Activated T-cell treated with anti-CD3 and anti-CD28 coated beads, Interleukin-2, amount 50 U/mL, for 48 hours (primary cell): ENCODE measurements at regions not wholly inside any gene's neighbourhood (a gene's known extent, or its start where the extent isn't known, plus 50 kb on each side); places are given as distances from the start of the nearest gene placed in this dataset.
"Not testable (repeated sequence)": the region's sequence is repeated elsewhere in the genome, so short reads cannot be mapped to it uniquely, and the experiment has no call there.

Source experiments
- DNase-seq, 2 experiments: peaks; one replicate each; pipeline ENCODE4 v3.0.0-alpha.2; 2020

- no peak for DNase-seq
These were observed 227.0 kb upstream of the RASGEF1B start for GRCh38 chr4:81698538-81699296.

- DNase-seq, result no peak
These were observed 222.6 kb upstream of the RASGEF1B start for GRCh38 chr4:81694176-81694913.

DNA sequence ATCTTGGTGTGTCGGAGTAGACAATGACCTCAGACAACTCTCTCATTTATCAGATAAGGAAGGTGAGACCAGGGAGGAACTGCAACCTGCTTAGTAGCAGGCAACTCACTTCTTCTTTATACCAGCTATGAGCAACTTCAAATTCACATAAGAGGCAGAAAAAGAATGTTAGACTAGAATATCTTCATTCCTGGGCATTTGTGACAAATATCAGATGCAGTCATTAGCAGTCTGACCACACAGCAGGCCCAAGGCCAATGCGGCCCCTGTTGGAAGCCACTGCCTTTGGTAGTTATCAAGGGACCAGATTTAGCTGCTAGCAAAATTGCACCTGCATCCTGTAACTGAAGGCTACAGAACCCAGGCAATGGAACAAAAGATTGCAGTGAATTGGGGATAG is 219.2 kb upstream of the RASGEF1B start:
- DNase-seq, result no peak

DNA sequence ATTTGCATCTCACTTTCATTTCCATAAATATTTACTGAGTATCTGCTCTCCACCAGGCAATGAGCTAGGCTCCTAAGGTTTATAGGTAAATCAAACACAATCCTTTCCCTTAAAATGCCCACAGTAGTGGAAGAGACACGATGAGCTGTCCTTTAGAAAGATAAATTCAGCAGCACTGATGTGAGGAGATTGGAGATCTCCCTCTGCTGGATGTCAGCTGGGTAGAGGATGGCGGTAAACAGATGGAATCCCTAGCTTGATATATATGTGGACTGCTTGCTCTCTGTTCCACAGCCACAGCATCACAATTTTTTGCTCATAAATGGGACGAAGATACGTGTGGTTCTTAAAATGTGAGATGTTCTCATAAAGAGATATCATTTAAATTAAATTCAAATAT is 216.4 kb upstream of the RASGEF1B start:
- no peak for DNase-seq

DNA sequence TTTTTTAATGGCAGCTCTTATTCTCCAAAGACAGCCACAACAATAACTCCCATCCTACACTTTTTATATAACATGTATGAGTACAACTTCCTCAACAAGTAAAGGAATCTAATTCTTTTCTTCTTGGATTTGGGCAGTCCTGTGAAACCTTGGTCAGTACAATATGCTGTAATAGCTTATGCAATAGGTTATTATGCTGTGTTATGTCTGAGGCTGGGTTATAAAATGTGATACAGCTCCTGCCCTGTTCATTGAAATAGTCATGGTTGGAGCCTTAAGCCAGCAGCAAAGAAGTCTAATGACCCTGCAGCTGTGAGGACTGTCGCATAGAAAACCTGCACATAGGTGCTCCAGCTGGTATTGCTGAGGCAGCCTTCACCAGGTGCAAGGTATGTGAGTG is 215.8 kb upstream of the RASGEF1B start:
- DNase-seq, result no peak

GRCh38 chr4:81685104-81685503 is 213.4 kb upstream of the RASGEF1B start:
- no peak for DNase-seq

DNA sequence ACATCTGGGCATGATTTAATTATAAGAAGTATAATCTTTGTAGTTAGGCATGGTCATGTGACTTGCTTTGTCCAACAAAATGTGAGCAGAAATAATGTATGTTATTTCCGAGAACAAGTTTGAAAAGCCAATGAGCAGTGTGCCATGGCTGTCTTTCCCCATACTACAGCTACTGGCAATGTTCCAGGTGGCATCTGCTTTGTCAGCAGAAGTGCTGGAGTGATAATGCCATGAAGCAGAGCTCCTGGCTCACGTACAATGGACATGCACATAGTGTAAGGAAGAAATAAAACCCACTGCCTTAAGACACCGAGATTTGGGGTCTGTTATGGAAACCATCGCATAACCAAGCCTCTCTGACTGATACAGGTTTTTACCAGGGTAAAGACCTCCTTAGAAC is 212.6 kb upstream of the RASGEF1B start:
- no peak for DNase-seq

DNA sequence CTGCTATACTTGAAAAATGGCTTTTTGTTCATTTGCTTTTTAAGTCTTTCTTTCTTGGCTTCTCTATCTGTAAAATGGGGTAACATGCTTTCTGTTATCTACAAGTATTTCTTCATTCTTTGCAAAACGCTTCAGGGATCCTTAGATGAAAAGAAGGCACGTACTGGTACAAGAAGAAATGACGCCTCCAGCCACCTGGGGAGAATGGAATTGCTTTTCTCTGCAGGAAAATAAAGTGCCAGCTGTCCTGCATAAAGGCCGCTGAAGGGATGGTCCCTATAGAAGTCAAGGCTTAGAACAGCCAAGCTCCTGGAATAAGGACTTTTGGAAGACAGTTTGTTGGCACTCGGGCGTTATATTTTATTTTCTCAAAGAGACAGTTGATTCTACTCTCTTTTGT is 210.8 kb upstream of the RASGEF1B start:
- no peak for DNase-seq

- DNase-seq, result no peak
These were observed 207.6 kb upstream of the RASGEF1B start for GRCh38 chr4:81679315-81679714.

DNA sequence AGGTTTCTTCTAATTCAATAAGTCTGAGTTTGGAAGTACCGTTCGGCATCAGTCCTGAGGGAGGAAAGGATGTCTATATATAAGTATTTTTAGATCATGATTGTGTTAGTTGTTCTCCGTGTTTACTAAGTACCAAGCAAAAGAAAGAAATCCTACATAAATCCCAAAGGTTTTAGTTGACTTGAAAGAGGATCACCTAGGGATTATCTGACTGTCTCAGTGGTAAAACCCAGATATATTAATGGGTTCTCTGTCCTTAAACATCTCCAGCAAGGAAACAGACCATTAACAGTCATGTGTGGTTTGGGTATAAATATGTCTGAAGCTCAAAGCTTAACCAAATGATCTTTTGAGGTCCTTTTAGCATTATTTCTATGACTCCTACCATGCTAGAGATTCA is 207.1 kb upstream of the RASGEF1B start:
- DNase-seq, result no peak

DNA sequence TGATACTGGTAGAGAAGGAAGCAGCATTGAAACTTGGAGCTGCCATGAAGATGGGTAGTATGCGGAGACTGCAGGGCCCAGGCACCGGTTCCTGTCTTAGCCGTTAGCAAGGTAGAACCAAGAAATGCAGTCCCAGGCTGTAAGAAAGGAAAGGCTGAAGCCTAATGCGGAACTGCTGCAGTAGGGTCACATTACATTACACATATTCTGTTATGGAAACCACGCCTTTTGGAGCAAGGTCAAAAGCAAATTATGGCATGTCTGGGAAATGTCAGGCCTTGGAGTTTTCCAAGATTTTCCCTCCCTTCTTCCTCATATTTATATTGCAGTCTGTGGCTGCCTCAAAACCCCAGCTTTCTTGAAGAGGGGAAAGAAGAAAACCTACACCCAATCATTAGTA is 204.8 kb upstream of the RASGEF1B start:
- no peak for DNase-seq

GRCh38 chr4:81675791-81676393 is 204.2 kb upstream of the RASGEF1B start:
- no peak for DNase-seq

GRCh38 chr4:81673961-81674360 is 202.3 kb upstream of the RASGEF1B start:
- DNase-seq, result no peak

DNA sequence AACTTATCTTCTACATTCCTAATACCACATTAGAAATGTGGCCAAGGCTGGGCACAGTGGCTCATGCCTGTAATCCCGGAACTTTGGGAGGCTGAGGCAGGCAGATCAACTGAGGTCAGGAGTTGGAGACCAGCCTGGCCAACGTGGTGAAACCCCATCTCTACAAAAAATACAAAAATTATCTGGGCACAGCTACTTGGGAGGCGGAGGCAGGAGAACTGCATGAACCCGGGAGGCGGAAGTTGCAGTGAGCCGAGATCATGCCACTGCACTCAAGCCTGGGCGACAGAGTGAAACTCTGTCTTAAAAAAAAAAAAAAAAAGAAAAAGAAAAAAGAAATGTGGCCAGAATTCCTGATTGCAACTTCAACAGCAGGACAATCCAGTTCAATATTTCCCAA is 196.6 kb upstream of the RASGEF1B start:
- not testable (repeated sequence) for DNase-seq

DNA sequence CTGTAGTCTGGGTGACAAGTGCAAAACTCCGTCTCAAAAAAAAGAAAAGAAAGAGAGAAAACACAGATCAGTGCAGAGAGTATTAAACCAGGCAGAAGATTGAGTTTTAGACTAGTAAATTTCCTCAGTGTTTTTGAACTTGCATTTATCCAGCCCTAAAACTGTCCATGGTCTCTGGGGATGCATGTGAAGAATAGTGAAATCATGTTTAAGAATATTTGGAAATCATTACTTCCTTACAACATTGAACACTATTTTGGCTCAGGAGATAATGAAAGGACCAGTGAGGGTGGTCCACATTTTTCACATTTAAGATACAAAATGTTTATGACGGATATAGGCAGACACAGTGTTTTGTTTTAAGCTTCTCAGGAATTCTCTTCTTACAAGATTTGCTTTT is 195.8 kb upstream of the RASGEF1B start:
- no peak for DNase-seq

DNA sequence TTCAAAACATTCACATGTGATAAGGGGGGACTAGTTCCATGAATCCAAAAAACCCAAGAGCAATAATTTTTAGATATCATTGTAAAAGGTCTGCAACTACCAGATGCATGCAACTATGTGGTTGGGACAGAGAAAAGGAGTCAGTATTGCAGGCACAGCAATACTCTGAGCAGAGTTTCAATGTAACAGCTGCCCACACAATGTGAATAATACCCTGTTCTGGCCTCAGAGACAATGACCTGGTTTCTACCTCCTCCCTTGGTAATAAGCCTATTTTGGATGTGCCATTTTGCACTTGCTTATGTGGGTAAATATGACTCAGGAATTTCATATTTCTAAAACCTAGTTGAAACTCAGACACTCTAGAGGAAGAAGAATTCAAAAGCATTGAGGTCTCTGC is 194.8 kb upstream of the RASGEF1B start:
- no peak for DNase-seq

GRCh38 chr4:81665649-81666048 is 193.9 kb upstream of the RASGEF1B start:
- no peak for DNase-seq

DNA sequence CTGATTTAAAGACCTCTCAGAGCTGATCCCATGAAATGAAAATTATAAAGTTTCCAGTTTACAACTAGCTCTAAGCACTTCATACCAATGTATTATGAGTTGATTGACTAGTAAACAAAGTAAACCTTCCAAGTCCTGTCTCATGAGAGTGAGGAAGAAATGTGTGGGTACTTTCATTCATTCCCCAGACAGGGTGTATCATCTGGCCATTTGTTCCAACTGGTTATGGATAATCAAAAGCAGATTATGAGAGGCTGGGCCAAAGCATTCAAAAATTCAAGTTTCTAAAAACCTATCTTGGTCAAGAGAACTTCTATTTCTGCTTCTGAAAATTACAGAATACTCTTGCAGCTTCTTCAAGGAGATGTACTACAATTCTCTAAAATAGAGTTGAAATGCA is 193.3 kb upstream of the RASGEF1B start:
- DNase-seq, result no peak

GRCh38 chr4:81664079-81664478 is 192.4 kb upstream of the RASGEF1B start:
- no peak for DNase-seq

- no peak for DNase-seq
These were observed 191.7 kb upstream of the RASGEF1B start for GRCh38 chr4:81663368-81663767.

- DNase-seq, result no peak
These were observed 187.3 kb upstream of the RASGEF1B start for GRCh38 chr4:81659051-81659450.

DNA sequence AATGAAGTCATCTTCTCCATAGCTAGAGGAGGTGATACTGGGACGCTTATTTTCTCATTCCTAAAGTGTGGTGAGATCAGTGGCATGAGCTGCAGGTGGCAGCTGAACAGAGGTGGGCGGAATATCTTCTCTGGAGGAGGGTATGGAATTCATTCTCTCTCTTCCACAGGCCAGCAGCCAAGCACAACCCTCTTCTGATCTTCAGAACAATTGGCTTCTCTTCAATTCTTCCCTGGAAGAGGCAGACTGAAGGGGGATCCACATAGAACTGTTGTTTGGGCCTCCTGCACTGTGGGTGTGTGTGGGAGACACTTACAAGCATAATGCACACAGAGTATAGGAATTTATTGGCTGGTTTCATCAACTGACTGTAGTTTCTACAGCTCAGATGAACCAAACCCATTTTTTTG is 180.4 kb upstream of the RASGEF1B start:
- peak; percentile 54 to 57 for DNase-seq

GRCh38 chr4:81651243-81651899 is 179.7 kb upstream of the RASGEF1B start:
- DNase-seq, result no peak
